Germinal center (tissue), 1 donor: ENCODE measurements at regions not wholly inside any gene's neighbourhood (a gene's known extent, or its start where the extent isn't known, plus 50 kb on each side); places are given as distances from the start of the nearest gene placed in this dataset.
"Not testable (repeated sequence)": the region's sequence is repeated elsewhere in the genome, so short reads cannot be mapped to it uniquely, and the experiment has no call there.

Experiments used
- DNase-seq: peaks from one replicate; pipeline ENCODE4 v3.0.0; 2012; ENCODE audit warnings: mixed read lengths, low spot score

DNA sequence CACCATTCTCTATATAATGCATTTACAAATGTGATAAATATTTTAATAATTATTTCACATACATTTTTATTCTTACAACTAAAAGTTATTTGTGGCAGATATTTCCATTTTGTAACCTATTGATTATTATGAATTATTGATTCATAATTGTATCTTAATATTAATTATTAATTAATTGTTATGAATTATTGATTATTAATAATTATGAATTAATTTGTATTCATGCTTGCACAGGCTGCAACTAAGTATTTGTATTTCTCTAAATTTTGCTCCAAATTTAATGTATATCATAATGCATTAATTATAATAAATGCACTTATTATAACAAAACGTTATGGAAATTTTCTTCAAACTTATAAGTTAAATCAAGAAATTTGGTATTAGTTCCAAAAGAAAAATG is 929.7 kb downstream of the PCDH7 start:
- DNase-seq, result no peak

DNA sequence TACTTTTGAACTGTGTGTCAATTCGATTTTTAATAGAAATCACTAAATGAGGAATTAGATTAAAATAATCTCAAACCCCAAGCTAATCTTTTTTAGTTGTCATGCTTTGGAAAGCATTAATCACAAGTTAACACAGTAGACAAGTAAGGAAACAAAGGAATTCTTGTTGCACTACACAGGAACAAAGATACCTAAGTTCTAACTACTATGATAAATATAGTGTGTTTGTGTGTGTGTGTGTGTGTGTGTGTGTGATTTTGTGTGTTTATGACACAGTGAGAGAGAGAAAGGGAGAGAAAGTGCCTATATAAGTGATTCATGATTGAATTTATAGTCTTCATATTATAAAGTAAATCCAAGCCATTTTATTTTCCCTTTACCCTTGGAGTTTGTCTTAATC is 931.4 kb downstream of the PCDH7 start:
- no peak for DNase-seq

DNA sequence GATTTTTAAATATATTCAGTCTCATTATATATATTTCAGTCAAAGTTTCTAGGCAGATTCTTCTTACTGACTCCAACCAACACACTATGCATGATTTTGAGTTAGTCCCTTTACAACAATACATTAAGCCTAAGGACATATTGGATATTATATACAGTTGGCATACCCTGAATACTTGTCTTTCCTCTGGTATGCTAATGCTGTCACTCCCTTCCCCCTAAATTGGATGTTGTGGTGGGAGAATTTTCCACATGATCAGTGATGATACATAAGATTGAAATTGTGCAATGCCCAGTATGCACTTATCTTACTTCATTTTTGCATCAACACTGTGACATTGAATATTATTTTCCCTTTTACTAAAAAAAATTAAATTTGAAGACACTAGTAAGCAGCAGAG is 935.2 kb downstream of the PCDH7 start:
- no peak for DNase-seq

DNA sequence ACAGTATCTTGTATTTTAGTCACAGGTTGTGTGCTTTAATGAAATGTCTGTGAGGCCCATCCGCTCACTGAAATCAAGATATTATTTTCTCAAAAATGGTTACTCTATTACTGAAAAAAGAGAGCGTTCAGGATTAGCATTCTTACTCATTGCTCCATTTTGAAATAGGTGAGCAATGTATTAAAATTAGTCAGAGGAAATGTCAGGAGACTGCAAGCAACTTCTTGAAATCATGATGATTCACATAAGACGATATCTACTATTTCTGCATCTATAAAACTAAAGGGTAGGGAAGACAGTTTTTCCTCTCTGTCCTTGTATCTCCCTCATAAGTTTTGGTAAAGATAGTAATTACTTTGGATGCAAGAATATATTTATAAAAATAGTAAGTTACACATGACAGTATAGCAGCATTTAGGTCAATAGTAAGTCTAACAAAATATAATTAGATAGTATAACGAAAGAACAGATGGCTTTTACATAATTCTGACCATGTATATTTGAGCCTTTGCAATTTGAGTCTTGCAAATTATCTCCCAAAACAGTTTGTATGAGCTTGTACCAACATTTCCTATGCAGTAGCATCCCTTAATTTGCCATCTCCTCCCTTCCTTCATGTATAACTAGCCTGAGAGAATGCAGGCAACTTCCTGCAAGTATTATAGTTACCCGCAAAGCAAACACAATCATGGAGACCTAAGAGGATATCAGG is 937.8 kb downstream of the PCDH7 start:
- DNase-seq, result no peak

DNA sequence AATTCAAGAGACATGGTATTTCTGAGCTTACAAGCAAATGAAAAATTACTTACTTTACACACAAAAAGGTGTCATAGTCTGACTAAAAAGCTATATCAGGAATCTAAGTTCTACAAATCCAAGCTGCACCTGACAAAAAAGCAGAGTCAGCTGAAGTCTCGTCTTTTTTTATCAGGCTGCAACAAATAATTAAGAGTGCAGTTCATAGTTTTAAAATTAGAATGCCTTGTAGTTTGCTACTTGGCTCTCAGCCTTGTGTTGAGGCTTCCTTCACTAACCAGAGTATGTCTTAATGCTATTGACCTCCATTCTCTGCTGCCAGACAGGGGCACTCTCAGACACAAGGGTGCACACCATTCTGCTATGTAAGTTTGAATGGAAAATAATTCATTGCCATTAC is 940.7 kb downstream of the PCDH7 start:
- DNase-seq, result no peak

DNA sequence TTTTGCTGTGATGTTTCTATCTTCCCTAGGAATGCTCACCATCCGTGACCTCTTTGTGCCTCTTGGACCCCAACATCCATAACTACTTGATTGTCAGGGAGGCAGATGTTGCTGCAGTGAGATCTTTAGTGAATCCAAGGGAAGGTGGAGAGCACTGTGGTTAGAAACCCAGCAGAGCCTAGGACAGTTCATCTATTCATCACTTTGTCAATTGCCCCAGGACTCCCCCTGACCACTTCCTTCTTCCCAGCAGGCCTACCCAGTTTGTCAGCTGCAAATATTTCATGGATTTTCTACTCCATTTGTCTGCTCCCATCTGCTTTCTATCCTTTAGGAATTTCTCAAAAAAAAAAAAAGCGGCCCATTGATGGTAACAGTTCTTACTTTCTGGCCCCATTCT is 942.8 kb downstream of the PCDH7 start:
- DNase-seq, result no peak

DNA sequence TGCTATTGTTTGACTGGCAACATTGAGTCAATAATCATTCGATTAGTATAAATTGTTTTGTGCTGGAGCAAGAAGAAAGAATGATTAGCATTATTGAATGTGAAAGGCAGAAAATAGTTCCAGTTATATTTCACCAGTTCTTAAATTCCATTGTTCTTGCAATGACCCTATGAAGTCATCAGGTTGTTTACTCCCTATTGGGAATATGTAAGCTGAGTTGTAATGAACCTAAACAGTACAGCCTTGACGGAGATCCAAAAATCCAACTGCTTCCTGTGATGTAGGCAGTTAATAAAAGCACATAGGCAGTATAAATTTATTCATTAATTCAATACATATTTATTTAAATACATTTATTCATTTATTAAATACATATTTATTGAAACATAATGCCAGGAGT is 947.5 kb downstream of the PCDH7 start:
- no peak for DNase-seq

DNA sequence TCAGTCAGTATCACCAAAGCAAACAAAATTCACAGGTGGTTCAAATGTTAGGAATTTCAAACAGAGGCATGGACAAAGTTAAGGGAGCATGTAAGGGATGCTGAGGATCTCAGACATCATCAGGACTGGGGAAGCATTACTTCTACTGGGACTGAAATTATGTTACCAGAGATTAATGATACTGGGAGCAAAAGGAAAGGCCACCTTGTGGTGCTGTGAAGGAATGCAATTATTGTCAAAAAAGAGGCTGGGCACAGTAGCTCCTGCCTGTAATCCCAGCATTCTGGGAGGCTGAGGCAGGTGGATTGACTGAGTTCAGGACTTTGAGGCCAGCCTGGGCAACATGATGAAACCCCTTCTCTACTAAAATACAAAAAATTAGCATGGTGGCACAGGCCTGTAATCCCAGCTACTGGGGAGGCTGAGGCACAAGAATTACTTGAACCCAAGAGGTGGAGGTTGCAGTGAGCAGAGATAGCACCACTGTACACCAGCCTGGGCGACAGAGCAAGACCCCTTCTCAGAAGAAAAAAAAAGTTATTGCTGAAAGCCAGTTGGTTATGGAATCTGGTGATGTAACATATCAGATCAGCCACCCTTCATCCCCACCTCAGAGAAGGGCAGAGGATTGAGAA is 954.3 kb downstream of the PCDH7 start:
- no peak for DNase-seq

DNA sequence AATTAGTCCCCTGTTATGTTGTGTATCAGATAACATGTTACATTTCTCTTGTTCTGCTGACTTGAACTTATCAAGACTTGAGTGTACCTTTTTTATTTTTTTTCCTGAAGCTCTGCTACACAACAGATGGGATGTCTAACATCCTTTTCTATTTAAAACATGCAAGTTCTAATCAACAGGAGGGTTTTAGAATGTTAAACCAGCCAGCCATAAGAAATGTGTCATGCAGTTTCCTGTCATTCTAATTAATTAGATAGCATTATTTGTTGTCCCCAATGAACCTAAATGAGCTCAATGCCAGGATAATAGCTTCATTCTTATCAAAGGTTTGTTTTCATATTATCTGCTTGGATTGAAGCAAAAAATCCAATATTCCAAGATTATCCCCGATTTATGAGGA is 958.2 kb downstream of the PCDH7 start:
- no peak for DNase-seq

DNA sequence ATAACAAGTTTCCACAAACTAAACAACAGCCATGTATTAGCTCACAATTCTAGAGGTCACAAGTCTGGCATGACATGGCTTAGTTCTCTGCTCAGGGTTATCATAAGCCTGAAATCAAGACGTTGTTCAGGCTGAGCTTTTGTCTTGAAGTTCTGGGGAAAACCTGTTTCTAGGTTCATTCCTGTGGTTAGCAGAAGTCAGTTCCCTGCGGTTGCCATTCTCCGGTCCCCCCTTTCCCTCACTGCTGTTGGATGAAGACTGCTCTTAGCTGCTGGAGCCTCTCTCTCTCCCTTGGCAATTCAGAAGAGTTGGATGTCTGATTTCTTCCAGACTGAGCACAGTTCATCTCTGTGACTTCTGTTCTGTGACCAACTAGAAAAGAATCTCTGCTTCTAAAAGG is 962.6 kb downstream of the PCDH7 start:
- DNase-seq, result no peak

DNA sequence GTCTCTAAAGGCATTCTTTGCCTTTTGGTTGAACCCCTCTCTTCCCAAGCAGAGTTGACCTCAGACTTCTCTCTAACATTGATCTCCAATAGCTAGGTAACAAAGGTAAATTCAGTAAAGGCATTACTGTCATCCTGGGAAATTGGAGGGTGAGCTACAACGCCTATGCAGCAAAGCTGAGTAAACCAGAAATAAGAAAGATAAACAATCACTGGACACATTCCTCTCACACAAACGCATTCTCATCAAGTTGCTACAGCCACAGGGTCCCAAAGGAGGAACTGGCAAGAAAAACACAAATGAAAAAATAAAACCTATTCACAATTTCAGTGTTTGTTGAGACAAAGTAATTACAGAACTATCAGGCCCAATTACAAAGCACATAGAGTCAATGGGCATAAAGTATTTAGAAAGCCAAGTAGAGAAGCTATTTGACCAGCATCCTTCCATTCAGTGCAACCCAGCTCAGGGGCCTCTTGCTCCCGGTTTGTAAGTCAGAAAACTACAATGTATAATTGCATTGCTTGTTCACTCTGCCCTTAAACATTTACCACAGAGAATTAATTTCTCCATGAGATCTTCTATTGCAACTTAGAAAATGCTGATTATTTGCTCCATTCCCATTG is 967.7 kb downstream of the PCDH7 start:
- DNase-seq, result no peak

DNA sequence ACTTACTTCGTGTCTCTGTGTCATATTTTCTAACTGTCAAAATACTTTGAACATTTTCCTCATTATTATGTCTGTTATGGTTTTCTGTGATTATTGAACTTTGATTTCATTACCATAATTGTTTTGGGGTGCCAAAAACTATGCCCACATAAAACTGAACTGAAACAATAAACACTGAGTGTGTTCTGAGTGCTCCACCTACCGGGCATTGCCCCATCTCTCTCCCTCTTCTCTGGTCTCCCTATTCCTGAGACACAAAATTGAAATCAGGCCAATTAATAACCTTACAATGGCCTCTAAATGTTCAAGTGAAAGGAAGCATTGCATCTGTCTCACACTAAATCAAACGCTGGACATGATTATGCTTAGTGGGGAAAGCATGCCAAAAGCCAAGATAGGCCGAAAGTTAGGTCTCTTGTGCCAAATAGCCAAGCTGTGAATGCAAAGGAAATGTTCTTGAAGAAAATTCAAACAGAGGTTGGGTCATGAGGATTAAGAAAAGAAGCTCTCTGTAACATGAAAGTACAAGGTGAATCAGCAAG is 972.3 kb downstream of the PCDH7 start:
- DNase-seq, result no peak

DNA sequence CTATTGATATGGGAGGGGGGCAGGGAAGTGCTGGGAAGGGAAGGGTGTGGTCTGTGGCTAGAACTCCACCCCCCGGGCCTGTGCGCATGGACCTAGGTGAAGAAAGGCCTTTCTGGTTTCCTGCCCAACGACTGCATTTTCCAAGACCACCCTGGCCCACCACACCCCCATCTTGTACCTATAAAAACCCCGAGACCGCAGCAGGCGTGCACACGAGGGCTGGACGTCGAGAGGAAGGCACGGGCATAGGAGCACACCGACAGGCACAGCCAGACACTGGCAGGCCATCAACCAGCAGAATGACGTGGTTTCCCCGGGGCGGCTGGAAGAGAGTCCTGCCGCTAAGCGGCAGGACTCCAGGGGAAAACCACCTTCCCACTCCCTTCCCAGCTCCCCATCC is 981.1 kb downstream of the PCDH7 start:
- DNase-seq, result no peak

DNA sequence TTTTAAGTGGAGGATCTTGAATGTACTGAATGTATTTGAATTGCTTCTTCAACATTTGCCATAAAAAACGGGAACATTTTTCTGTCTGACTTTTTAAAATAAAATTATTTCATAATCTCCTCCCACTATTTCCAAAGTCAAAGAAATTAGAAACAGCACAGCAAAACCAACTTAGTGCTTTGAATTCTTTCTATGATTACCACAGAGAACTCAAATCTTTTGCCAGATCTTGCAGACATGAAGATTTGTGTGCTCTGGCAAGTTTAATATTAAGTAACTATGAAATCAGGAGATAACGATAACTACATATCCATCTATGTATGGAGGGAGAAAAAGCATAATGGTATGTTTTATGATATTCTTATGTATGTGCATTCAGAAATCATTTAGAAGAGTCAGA is 982.2 kb downstream of the PCDH7 start:
- no peak for DNase-seq

DNA sequence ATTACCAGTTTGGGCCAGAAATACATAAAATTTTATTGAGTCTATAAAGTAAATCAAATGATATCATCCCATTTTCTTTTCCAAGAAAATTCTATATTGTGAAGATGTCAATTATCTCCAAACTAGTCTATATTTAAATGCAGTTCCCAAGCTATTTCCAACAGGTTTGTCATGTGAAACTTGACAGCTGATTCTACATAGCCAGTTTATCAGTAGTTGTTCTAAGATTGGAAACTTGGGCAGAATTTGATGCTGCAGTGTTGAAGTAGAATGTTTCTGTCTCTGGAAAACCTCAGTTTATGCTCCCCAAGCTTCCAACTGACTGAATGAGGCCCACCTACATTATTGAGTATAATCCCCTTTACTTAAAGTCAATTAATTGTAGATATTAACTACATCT is 994.1 kb downstream of the PCDH7 start:
- no peak for DNase-seq

DNA sequence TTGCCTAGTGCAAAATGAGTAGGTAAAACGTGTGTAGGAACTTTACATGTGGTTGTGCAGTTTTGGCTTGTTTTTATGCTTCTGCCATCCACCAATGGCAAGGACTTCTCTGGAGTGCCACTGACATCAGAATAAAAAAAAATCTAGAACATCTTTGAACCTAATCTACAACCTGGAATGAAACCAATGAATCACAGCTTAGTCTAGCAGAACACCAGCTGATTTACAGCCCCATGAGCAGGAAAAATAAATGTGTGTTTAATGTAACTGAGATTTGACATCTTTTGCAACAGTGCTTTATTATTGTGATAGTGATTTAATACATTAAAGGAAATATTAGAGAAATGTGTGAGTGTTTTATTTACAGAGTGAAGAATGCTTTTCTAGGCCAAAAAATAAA is 995.1 kb downstream of the PCDH7 start:
- DNase-seq, result no peak

DNA sequence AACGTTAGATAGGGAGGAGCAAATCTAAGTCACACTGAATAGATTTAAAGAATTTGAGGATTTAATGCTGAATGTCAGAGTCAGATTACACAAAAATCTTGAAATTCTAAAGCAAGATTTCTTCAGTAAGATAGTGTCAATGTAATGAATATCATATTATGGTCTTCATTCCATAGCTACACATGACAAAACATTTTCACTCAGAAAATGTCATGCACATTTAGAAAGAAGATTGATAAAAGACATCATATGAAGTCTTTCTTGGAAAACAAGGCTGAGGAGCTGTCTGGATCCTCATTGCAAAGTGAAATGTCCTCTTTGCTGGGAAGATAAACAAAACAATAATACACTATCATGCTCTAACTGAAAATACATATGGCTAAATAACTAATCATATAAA is 1006.9 kb downstream of the PCDH7 start:
- DNase-seq, result no peak

DNA sequence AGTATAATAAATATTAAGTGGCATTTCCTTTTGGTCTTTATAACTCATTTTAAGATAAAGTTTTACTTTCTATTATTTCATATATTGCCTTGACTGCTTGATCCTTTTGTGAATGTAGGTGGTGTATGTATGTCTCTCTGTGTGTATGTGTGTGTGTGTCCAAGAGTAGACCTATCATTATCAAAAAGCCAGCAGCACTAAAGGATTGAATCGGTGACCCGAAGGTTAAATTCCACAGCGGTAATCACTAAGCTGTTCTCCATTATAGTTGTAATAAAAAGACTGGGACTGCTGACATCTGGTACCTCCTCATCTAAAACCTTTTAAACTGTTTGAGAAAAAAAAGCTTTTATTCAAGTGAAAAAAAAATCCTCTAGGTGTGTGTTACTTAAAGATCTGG is 1014.8 kb downstream of the PCDH7 start:
- DNase-seq, result no peak

DNA sequence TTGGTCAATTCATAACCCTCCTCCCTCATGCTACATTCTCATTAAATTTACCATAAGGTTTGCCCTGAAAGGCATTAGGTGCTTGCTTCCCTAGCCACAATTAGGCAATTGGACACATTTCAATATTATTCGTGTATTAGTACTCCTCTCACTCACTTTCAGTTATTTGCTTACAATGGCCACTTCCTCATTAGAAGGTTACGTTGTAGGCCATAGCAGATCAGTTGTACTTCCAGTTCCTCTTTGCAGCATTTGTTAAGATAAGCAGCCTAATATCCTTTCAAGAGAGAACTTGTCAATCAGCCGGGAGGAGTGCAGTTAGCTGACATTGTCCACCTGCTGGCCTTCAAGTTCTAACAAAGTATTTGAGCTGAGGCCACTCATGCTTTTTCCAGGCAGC is 1017.2 kb downstream of the PCDH7 start:
- DNase-seq, result no peak

DNA sequence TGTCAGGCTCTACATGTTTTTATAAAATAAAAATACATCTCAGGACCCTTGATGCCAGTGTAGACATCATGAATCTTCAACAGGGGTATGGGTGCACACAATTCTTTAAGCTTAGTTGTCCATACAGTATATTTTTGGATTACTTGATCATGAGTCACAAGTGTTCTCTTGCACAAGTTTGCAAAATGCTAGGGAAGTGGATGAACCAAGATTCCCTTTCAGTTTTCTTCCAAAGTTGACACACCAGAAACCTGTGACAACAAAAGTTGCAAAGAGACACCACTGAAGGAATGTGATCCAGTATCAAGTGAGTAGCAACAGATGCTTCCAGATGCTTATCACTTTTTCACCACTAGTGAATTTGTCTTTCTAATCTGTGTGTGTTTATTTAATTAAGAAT is 1021.2 kb downstream of the PCDH7 start:
- DNase-seq, result no peak

DNA sequence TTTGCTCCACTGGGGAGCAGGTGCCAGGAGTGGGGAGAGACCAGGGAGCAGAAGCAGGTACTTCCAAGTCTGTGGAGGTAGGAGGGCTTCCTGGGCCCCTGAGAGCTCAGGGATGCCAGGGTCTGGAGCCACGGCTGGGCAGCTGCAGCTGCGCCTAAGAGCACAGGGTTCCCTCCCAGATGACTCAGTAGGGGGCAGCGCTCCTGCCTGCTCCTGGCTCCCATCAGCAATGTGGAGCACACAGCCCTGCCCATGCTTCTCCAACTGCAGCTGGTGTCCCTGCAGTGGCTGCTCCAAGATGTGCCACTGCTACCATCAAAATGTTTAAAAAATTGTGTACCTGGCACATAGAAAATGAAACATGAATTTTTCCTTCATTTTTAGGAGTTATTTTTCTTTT is 1028.2 kb downstream of the PCDH7 start:
- DNase-seq, result no peak

DNA sequence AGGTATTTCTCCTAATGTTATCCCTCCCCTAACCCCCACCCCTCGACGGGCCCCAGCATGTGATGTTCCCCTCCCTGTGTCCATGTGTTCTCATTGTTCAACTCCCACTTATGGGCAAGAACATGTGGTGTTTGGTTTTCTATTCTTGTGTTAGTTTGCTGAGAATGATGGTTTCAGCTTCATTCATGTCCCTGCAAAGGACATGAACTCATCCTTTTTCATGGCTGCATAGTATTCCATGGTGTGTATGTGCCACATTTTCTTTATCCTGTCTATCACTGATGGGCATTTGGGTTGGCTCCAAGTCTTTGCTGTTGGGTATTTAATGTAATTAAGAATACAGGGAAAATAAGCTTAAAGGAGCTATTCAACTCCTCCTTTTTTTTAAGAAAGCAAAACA is 1030.4 kb downstream of the PCDH7 start:
- DNase-seq, result not testable (repeated sequence)

DNA sequence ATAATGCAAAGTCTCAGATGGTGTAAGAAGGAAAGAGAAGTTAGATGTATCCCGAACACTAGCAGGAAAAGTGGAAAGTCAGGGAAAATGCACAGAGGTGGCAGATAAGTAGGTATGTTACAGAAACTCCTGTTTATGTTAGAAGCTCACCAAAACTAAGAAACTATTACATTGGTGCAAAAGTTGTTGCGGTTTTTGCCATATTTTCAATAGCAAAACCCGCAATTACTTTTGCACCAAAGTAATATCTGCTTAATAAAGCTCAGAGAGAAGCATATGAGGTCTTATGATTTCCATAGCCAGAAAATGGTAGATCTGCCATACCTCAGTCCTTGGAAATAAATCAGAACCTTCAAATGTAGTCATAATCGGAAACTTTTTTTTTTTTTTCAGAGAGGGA is 1035.6 kb downstream of the PCDH7 start:
- no peak for DNase-seq

DNA sequence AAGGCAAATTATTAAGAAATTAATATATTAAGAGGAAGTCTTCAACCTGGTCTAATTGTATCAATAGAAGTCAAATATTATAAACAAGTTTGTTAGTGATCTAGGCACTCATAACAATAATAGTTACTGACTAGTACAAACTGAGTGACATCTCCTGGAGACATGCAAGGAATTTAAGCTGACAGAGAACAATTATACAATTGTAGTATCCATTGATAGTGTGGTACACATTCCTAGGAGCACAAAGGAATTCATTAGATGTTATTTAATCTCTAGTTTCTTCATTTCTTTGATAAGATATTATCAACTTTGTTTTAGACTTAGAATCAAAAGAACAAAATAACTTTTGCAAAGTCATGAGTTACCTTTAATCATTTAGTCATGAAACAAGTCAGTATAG is 1048.6 kb downstream of the PCDH7 start:
- DNase-seq, result no peak
